Activated naive CD8-positive, alpha-beta T cell treated with anti-CD3 and anti-CD28 coated beads, Interleukin-2, amount 10 ng/mL, durations not matched to agents 7 days and 5 days (primary cell): ENCODE measurements at regions not wholly inside any gene's neighbourhood (a gene's known extent, or its start where the extent isn't known, plus 50 kb on each side); places are given as distances from the start of the nearest gene placed in this dataset.
"Not testable (repeated sequence)": the region's sequence is repeated elsewhere in the genome, so short reads cannot be mapped to it uniquely, and the experiment has no call there.

ENCODE experiments used
- ATAC-seq: fragments of 150-1000 bp; cut with Tn5 transposase; one replicate; pipeline ENCODE4 v1.10.0; 2021; ENCODE audit warnings: low read depth, moderate library complexity
- POLR2A ChIA-PET: fragments of 350-600 bp; sonication (Branson Sonifier 250); formaldehyde crosslinking; loops from one replicate; lab custom pipeline; 2021; ENCODE audit warnings: antibody characterized with exemption; lab: Charles Lee
- DNase-seq: peaks from one replicate; pipeline ENCODE4 v3.0.0; 2021
- H3K27ac Mint-ChIP-seq: one replicate; pipeline ENCODE4 v1.8.0; 2022; ENCODE audit warnings: mild to moderate bottlenecking, mixed read lengths
- H3K27me3 Mint-ChIP-seq: one replicate; pipeline ENCODE4 v1.8.0; 2022; ENCODE audit warnings: mild to moderate bottlenecking, moderate library complexity, mixed read lengths
- H3K36me3 Mint-ChIP-seq: one replicate; pipeline ENCODE4 v1.8.0; 2021; ENCODE audit warnings: mild to moderate bottlenecking, mixed read lengths
- H3K4me1 Mint-ChIP-seq: one replicate; pipeline ENCODE4 v1.8.0; 2021; ENCODE audit warnings: mixed read lengths
- H3K4me3 Mint-ChIP-seq: one replicate; pipeline ENCODE4 v1.8.0; 2022; ENCODE audit warnings: mild to moderate bottlenecking, moderate library complexity, mixed read lengths
- H3K9me3 Mint-ChIP-seq: one replicate; pipeline ENCODE4 v1.8.0; 2021; ENCODE audit warnings: mixed read lengths

GRCh38 chr5:21574438-21574837, 1278.7 kb downstream of the CDH12 start:
- H3K27me3 Mint-ChIP-seq: no peaks in the 10 kb centered on the region

GRCh38 chr5:21573416-21574314, 1279.5 kb downstream of the CDH12 start:
- H3K36me3 Mint-ChIP-seq: no peaks in the 10 kb centered on the region
- H3K9me3 Mint-ChIP-seq: peaks cover 4% of the 10 kb centered on the region
- H3K4me3 Mint-ChIP-seq: no peak overlapping the region
- POLR2A ChIA-PET: no interaction called here
- no peak overlapping the region for H3K27ac Mint-ChIP-seq
- no peak for ATAC-seq
- H3K27me3 Mint-ChIP-seq: no peaks in the 10 kb centered on the region
- DNase-seq: no peak
- no peaks in the 10 kb centered on the region for H3K4me1 Mint-ChIP-seq

More at GRCh38 chr5:21574438-21574837, 1278.7 kb downstream of the CDH12 start:
- Mint-ChIP-seq H3K36me3 (no peaks in the 10 kb centered on the region), H3K4me1 (no peaks in the 10 kb centered on the region), H3K4me3 (no peak overlapping the region), H3K9me3 (peaks cover 4% of the 10 kb centered on the region), H3K27ac (no peak overlapping the region)
- ATAC-seq (no peak), DNase-seq (no peak)
- POLR2A ChIA-PET: no interaction called here

GRCh38 chr5:21571196-21571595, 1281.9 kb downstream of the CDH12 start:
- H3K27me3 Mint-ChIP-seq, H3K36me3 Mint-ChIP-seq, H3K4me3 Mint-ChIP-seq, ATAC-seq, H3K27ac Mint-ChIP-seq, H3K4me1 Mint-ChIP-seq, DNase-seq, POLR2A ChIA-PET, H3K9me3 Mint-ChIP-seq: not testable (repeated sequence)

- ATAC-seq, H3K27ac Mint-ChIP-seq, POLR2A ChIA-PET, H3K4me3 Mint-ChIP-seq, H3K9me3 Mint-ChIP-seq, H3K27me3 Mint-ChIP-seq, H3K36me3 Mint-ChIP-seq, DNase-seq, H3K4me1 Mint-ChIP-seq: not testable (repeated sequence)
These were observed 1294.0 kb downstream of the CDH12 start for GRCh38 chr5:21559109-21559508.

- H3K27ac Mint-ChIP-seq, H3K4me3 Mint-ChIP-seq, DNase-seq, ATAC-seq, H3K27me3 Mint-ChIP-seq, H3K4me1 Mint-ChIP-seq, H3K36me3 Mint-ChIP-seq, POLR2A ChIA-PET, H3K9me3 Mint-ChIP-seq: not testable (repeated sequence)
These were observed 1300.9 kb downstream of the CDH12 start for GRCh38 chr5:21552263-21552662.

GRCh38 chr5:21550916-21551315, 1302.2 kb downstream of the CDH12 start:
- DNase-seq, H3K9me3 Mint-ChIP-seq, H3K27me3 Mint-ChIP-seq, H3K4me3 Mint-ChIP-seq, H3K36me3 Mint-ChIP-seq, ATAC-seq, H3K27ac Mint-ChIP-seq, H3K4me1 Mint-ChIP-seq, POLR2A ChIA-PET: not testable (repeated sequence)

- H3K27ac Mint-ChIP-seq: not testable (repeated sequence)
These were observed 1305.5 kb downstream of the CDH12 start for GRCh38 chr5:21547656-21548055.

GRCh38 chr5:21535114-21535513, 1318.0 kb downstream of the CDH12 start:
- ATAC-seq: not testable (repeated sequence)

More at GRCh38 chr5:21547656-21548055, 1305.5 kb downstream of the CDH12 start:
- H3K4me3 Mint-ChIP-seq, H3K9me3 Mint-ChIP-seq, POLR2A ChIA-PET, ATAC-seq, H3K27me3 Mint-ChIP-seq, DNase-seq, H3K4me1 Mint-ChIP-seq, H3K36me3 Mint-ChIP-seq: not testable (repeated sequence)

GRCh38 chr5:21521157-21521556, 1332.0 kb downstream of the CDH12 start:
- H3K27me3 Mint-ChIP-seq, POLR2A ChIA-PET, H3K4me1 Mint-ChIP-seq, DNase-seq, H3K27ac Mint-ChIP-seq, H3K9me3 Mint-ChIP-seq, H3K4me3 Mint-ChIP-seq, ATAC-seq, H3K36me3 Mint-ChIP-seq: not testable (repeated sequence)

More at GRCh38 chr5:21535114-21535513, 1318.0 kb downstream of the CDH12 start:
- DNase-seq, H3K4me1 Mint-ChIP-seq, POLR2A ChIA-PET, H3K4me3 Mint-ChIP-seq, H3K27ac Mint-ChIP-seq, H3K36me3 Mint-ChIP-seq, H3K27me3 Mint-ChIP-seq, H3K9me3 Mint-ChIP-seq: not testable (repeated sequence)

GRCh38 chr5:21496926-21497325, 1356.2 kb downstream of the CDH12 start:
- H3K4me1 Mint-ChIP-seq, DNase-seq, H3K36me3 Mint-ChIP-seq, H3K27me3 Mint-ChIP-seq, H3K4me3 Mint-ChIP-seq, H3K9me3 Mint-ChIP-seq, ATAC-seq, H3K27ac Mint-ChIP-seq, POLR2A ChIA-PET: not testable (repeated sequence)

- not testable (repeated sequence) for H3K27me3 Mint-ChIP-seq
These were observed 1357.1 kb downstream of the CDH12 start for GRCh38 chr5:21496056-21496455.

GRCh38 chr5:21495235-21495634, 1357.9 kb downstream of the CDH12 start:
- H3K27me3 Mint-ChIP-seq, H3K27ac Mint-ChIP-seq, H3K36me3 Mint-ChIP-seq, DNase-seq, H3K4me1 Mint-ChIP-seq, H3K9me3 Mint-ChIP-seq, ATAC-seq, POLR2A ChIA-PET, H3K4me3 Mint-ChIP-seq: not testable (repeated sequence)

More at GRCh38 chr5:21496056-21496455, 1357.1 kb downstream of the CDH12 start:
- DNase-seq: peak; percentile 55
- POLR2A ChIA-PET, H3K4me1 Mint-ChIP-seq, H3K36me3 Mint-ChIP-seq, H3K4me3 Mint-ChIP-seq, H3K9me3 Mint-ChIP-seq, ATAC-seq, H3K27ac Mint-ChIP-seq: not testable (repeated sequence)

GRCh38 chr5:21494033-21494432, 1359.1 kb downstream of the CDH12 start:
- ATAC-seq, H3K27ac Mint-ChIP-seq, H3K4me3 Mint-ChIP-seq, POLR2A ChIA-PET, H3K4me1 Mint-ChIP-seq, H3K9me3 Mint-ChIP-seq, DNase-seq, H3K36me3 Mint-ChIP-seq, H3K27me3 Mint-ChIP-seq: not testable (repeated sequence)

- H3K27ac Mint-ChIP-seq, H3K27me3 Mint-ChIP-seq, H3K9me3 Mint-ChIP-seq, H3K36me3 Mint-ChIP-seq, H3K4me3 Mint-ChIP-seq, ATAC-seq, H3K4me1 Mint-ChIP-seq, POLR2A ChIA-PET: not testable (repeated sequence)
- peak; percentile 47 for DNase-seq
These were observed 1362.0 kb downstream of the CDH12 start for GRCh38 chr5:21491182-21491581.
